Kidney epithelial cell (primary cell): ENCODE measurements at regions not wholly inside any gene's neighbourhood (a gene's known extent, or its start where the extent isn't known, plus 50 kb on each side); places are given as distances from the start of the nearest gene placed in this dataset.

Experiments used
- DNase-seq: peaks from one replicate; pipeline ENCODE4 v3.0.0-alpha.2; 2010; ENCODE audit warnings: low read depth
- H3K27me3 ChIP-seq: 2 replicates; pipeline ENCODE4 v1.6.0; 2011; ENCODE audit warnings: low read length; ENCODE audit not compliant: control insufficient read depth, insufficient read depth
- H3K36me3 ChIP-seq: 2 replicates; pipeline ENCODE4 v1.5.1; 2011; ENCODE audit warnings: low read length; ENCODE audit not compliant: control insufficient read depth, insufficient read depth
- H3K4me3 ChIP-seq: 2 replicates; pipeline ENCODE4 v1.5.1; 2011; ENCODE audit warnings: low read depth, mild to moderate bottlenecking, control low read depth, low read length
- CTCF ChIP-seq: IDR thresholded peaks from 2 replicates; pipeline ENCODE4 v1.5.1; 2011; ENCODE audit warnings: mild to moderate bottlenecking, moderate library complexity, low read length, control low read depth, inconsistent platforms; ENCODE audit not compliant: insufficient read depth, poor library complexity, severe bottlenecking

DNA sequence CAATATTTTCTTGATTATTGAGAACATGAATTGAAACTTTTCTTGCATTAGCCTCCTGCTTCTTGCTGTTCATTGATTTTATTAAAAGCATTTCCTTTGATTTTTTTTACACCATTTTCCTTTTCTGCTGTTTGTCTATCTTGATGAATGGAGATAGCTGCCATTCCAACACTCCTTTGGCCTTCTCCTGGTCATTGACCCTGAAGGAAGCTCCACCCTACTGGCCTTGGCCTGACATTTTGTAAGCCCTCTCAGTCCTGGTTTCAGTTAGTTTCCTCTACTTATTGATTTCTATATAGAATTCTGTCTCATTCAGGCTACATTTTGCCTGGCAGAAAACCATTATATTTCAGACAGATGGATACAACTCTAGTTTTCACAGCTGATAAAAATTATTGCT, 115.1 kb upstream of the DMRTA1 start:
- Histone ChIP-seq H3K27me3 (no peaks in the 10 kb centered on the region), H3K4me3 (no peak overlapping the region), H3K36me3 (no peaks in the 10 kb centered on the region)
- no peak for DNase-seq
- no peak for TF ChIP-seq CTCF

- no peak for TF ChIP-seq CTCF
- H3K36me3 ChIP-seq = no peaks in the 10 kb centered on the region
- no peaks in the 10 kb centered on the region for H3K27me3 ChIP-seq
- DNase-seq = no peak
- no peak overlapping the region for H3K4me3 ChIP-seq
These were observed 114.4 kb upstream of the DMRTA1 start for GRCh38 chr9:22332202-22332601.

GRCh38 chr9:22337261-22337660, 109.4 kb upstream of the DMRTA1 start:
- Histone ChIP-seq H3K27me3 (no peaks in the 10 kb centered on the region), H3K36me3 (no peaks in the 10 kb centered on the region), H3K4me3 (no peak overlapping the region)
- no peak for DNase-seq
- TF ChIP-seq CTCF = no peak

GRCh38 chr9:22342491-22343217, 104.0 kb upstream of the DMRTA1 start:
- no peak overlapping the region for H3K4me3 ChIP-seq
- peak; percentile 23 for DNase-seq
- H3K27me3 ChIP-seq = no peaks in the 10 kb centered on the region
- no peak for TF ChIP-seq CTCF
- H3K36me3 ChIP-seq = no peaks in the 10 kb centered on the region

DNA sequence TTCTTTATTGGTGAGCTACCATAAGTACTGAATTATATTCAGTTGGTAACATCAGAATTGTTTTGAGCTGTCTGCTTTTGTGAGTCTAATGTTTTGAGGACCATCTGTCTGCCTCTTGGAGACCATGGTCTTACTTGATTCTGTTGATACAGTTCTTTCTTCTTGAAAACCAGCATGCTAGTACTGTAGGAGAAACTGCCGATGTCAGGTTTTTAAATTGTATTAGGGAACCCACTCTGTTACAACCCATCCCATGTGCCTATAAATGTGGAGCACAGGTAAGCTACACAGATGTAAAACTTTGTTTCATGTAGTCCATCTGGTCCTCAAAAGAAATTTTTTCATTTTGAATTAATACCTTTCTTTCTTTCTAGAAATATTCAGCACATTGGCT, 103.4 kb upstream of the DMRTA1 start:
- no peak overlapping the region for H3K4me3 ChIP-seq
- no peaks in the 10 kb centered on the region for H3K36me3 ChIP-seq
- H3K27me3 ChIP-seq = no peaks in the 10 kb centered on the region
- TF ChIP-seq CTCF = no peak
- no peak for DNase-seq
